ENCODE measurements at regions not wholly inside any gene's neighbourhood (a gene's known extent, or its start where the extent isn't known, plus 50 kb on each side); places are given as distances from the start of the nearest gene placed in this dataset.

GRCh38 chr13:62302341-62302740 lies 886.7 kb upstream of the PCDH20 start:
- Histone ChIP-seq H4K20me1 (ENCODE audit: insufficient read depth, low read length) (no peaks in the 10 kb centered on the region), H3K9me3 (ENCODE audit: low read length) (no peaks in the 10 kb centered on the region), H2AFZ (ENCODE audit: low read length) (no peak overlapping the region), H3K27ac (ENCODE audit: extremely low read length, insufficient read depth, low read length) (no peak overlapping the region), H3K9ac (ENCODE audit: insufficient read depth, low read depth, low read length) (no peak overlapping the region), H3K36me3 (replicated peaks in 1 of 2; ENCODE audit: control insufficient read depth in 1 of 2, insufficient read depth in 2 of 2, low read length in 2 of 2) (no peaks in the 10 kb centered on the region), H3K79me2 (ENCODE audit: insufficient read depth, low read length) (no peaks in the 10 kb centered on the region), H3K27me3 (ENCODE audit: control insufficient read depth in 1 of 2, insufficient read depth in 2 of 2, low read length in 2 of 2) (no peaks in the 10 kb centered on the region), H3K4me3 (replicated peaks in 1 of 3; ENCODE audit: insufficient read depth in 1 of 3, low read depth in 2 of 3, low read length in 3 of 3) (no peak overlapping the region), H3K4me1 (ENCODE audit: insufficient read depth, low read length) (no peaks in the 10 kb centered on the region), H3K4me2 (ENCODE audit: low read depth, low read length) (no peak overlapping the region)
- DNase-seq (ENCODE audit: low spot score) (no peak), ATAC-seq (no peak), FAIRE-seq (no peak)
- 1% methylated on average over 2 of the region's 2 CpGs for WGBS (ENCODE audit: low lambda C conversion rate)
- no peak for TF ChIP-seq ZNF800 (CRISPR knock-in tag; IDR thresholded peaks at IDR 0.05)
- no peak for TF ChIP-seq JUND (CRISPR knock-in tag; IDR thresholded peaks at IDR 0.05)
- TF ChIP-seq ZNF142 (CRISPR knock-in tag; IDR thresholded peaks at IDR 0.05), result no peak
- no peak for TF ChIP-seq MBNL3 (CRISPR knock-in tag; conservative IDR thresholded peaks at IDR 0.05)
- no peak for TF ChIP-seq CCDC6 (CRISPR knock-in tag; IDR thresholded peaks at IDR 0.05)
- TF ChIP-seq CHD2 (IDR thresholded peaks at IDR 0.05; ENCODE audit: low read depth, low read length), result no peak
- TF ChIP-seq PHF21A (CRISPR knock-in tag; IDR thresholded peaks at IDR 0.05), result no peak
- TF ChIP-seq GPN1 (CRISPR knock-in tag; IDR thresholded peaks at IDR 0.05; ENCODE audit: borderline replicate concordance), result no peak
- TF ChIP-seq JUNB (CRISPR knock-in tag; IDR thresholded peaks at IDR 0.05; ENCODE audit: borderline replicate concordance), result no peak
- TF ChIP-seq MLX (CRISPR knock-in tag; IDR thresholded peaks at IDR 0.05), result no peak
- no peak for TF ChIP-seq ZNF513 (CRISPR knock-in tag; conservative IDR thresholded peaks at IDR 0.05)
- TF ChIP-seq FOXK2 (IDR thresholded peaks at IDR 0.05), result no peak
- intact Hi-C loops (cut with micrococcal nuclease; ENCODE audit: unreplicated experiment), result no loop called here
- ChIA-PET POLR2A (no interaction called here), CTCF (ENCODE audit: low intra/inter-chr PET ratio, low total read pairs) (no interaction called here)
- BruUV-seq (replicated peaks), result no TSS peak
- in situ Hi-C loops (cut with HindIII; ENCODE audit: extremely low pct_ligation_motif_present, low pct_unique_long_range_greater_than_20kb), result no loop called here
